Psoas muscle (tissue), 7 donors: ENCODE measurements at regions not wholly inside any gene's neighbourhood (a gene's known extent, or its start where the extent isn't known, plus 50 kb on each side); places are given as distances from the start of the nearest gene placed in this dataset.

Source experiments
- ATAC-seq, 4 donors: fragments of 200-7000 bp; cut with Tn5 transposase; one replicate each; pipeline ENCODE4 v1.9.1; 2020; ENCODE audit warnings: moderate library complexity in 3 of 4, mild to moderate bottlenecking in 2 of 4
- DNase-seq, 2 donors: peaks; one replicate each; pipeline ENCODE4 v3.0.0-alpha.2; 2020
- H3K27ac ChIP-seq: fragments of 200-600 bp; one replicate; pipeline ENCODE4 v1.8.0; 2022
- H3K27me3 ChIP-seq, 3 donors: fragments of 200-600 bp in 1 of 3; one replicate each; pipeline versions ENCODE4 v1.6.1 to v1.8.0; 2013 to 2022; ENCODE audit warnings: low read length in 2 of 3, mild to moderate bottlenecking in 2 of 3, moderate library complexity in 1 of 3; ENCODE audit not compliant: insufficient read depth in 3 of 3
- H3K36me3 ChIP-seq, 2 donors: fragments of 200-600 bp in 1 of 2; one replicate each; pipeline versions ENCODE4 v1.6.1 to v1.8.0; 2013 to 2022; ENCODE audit warnings: low read depth in 1 of 2, mild to moderate bottlenecking in 1 of 2, moderate library complexity in 1 of 2; ENCODE audit not compliant: insufficient read depth in 1 of 2
- H3K4me1 ChIP-seq: fragments of 200-600 bp; one replicate; pipeline ENCODE4 v1.8.0; 2022
- H3K4me3 ChIP-seq: fragments of 200-600 bp; one replicate; pipeline ENCODE4 v1.8.0; 2022; ENCODE audit warnings: mild to moderate bottlenecking
- H3K9me3 ChIP-seq: fragments of 200-600 bp; one replicate; pipeline ENCODE4 v1.8.0; 2022
- WGBS, 3 donors: extraction: QIAGEN DNeasy Blood & Tissue Kit; methylation state at CpG; one replicate each; pipeline versions ENCODE4 v1.1.6 to v1.1.7; 2013; 5-methylcytosine and 5-hydroxymethylcytosine counted together
- intact Hi-C, 2 donors: fragments of 100-400 bp; cut with DNase I; formaldehyde crosslinking; loops; one replicate each; pipeline versions ENCODE4 v1.11.0 to v1.14.2; 2022
- TF ChIP-seq, protein P1 (sequence below): fragments of 200-600 bp; IDR thresholded peaks from one replicate; pipeline ENCODE4 v1.8.0; 2022; ENCODE audit warnings: antibody characterized with exemption
- donor health status: healthy with polysubstance abuse.
- donor health status: DM: no; HTN: no; CAD: no; lungs with moderate emphysema.
- donor health status: Bipolar disorder and iron deficiency.
- donor health status: healthy.
- donor health status: DM: yes; HTN: yes; CAD: no.
- donor health status: DM: no; HTN: no; CAD: no.
- donor health status: DM: yes; HTN: yes; CAD: no.

DNA sequence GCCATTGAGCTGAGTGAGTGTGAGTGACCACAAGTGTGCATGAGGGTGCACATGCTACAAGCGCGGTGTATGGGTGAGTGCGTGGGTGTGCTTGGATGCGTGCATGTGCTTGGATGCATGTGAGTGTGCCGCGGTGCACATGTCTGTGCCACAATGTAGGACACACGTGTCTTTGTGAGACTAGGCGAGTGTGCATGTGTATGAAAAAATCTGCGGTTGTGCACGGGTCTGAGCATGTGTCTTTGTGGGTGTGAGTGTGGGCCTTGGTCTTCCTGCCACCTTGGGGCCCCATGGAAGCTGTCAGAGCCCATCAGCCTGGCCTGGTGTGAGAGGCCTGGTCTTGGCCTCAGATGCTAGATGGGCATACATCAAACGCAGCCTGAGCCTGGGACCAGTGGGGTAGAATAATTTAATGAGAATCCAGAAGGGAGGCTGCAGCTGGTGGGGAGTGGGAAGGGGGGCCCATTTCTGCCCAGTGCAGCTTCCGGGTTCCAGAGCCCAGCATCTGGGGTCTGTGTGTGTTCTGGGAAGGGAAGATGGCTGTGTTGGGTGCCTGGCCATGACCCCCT is 103.9 kb upstream of the SLC2A1 start:
- ATAC-seq, result no peak
- WGBS, 3 donors, result 90 to 95% (median 94%) methylated on average over 12 of the region's 12 CpGs
- TF ChIP-seq, protein P1, sequence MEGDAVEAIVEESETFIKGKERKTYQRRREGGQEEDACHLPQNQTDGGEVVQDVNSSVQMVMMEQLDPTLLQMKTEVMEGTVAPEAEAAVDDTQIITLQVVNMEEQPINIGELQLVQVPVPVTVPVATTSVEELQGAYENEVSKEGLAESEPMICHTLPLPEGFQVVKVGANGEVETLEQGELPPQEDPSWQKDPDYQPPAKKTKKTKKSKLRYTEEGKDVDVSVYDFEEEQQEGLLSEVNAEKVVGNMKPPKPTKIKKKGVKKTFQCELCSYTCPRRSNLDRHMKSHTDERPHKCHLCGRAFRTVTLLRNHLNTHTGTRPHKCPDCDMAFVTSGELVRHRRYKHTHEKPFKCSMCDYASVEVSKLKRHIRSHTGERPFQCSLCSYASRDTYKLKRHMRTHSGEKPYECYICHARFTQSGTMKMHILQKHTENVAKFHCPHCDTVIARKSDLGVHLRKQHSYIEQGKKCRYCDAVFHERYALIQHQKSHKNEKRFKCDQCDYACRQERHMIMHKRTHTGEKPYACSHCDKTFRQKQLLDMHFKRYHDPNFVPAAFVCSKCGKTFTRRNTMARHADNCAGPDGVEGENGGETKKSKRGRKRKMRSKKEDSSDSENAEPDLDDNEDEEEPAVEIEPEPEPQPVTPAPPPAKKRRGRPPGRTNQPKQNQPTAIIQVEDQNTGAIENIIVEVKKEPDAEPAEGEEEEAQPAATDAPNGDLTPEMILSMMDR, result no peak

GRCh38 chr1:43061757-43062156 is 103.1 kb upstream of the SLC2A1 start:
- Histone ChIP-seq H3K4me1 (no peaks in the 10 kb centered on the region), H3K4me3 (no peak overlapping the region), H3K27ac (no peak overlapping the region), H3K27me3 (peaks cover 0 to 18% (median 0%) of the 10 kb centered on the region in 3 donors), H3K9me3 (no peaks in the 10 kb centered on the region), H3K36me3 (no peaks in the 10 kb centered on the region)
- WGBS, 3 donors, result 77 to 84% (median 80%) methylated on average over 3 of the region's 3 CpGs
- TF ChIP-seq, protein P1, result no peak
- intact Hi-C loops, result no loop called here
- DNase-seq, result no peak
- ATAC-seq, result no peak

More for the DNA sequence above, 103.9 kb upstream of the SLC2A1 start:
- H3K9me3 ChIP-seq, result no peaks in the 10 kb centered on the region
- no peak overlapping the region for H3K27ac ChIP-seq
- DNase-seq, result no peak
- no peaks in the 10 kb centered on the region for H3K4me1 ChIP-seq
- H3K36me3 ChIP-seq, result no peaks in the 10 kb centered on the region
- H3K27me3 ChIP-seq, result peaks cover 0 to 16% (median 0%) of the 10 kb centered on the region in 3 donors
- H3K4me3 ChIP-seq, result no peak overlapping the region
- intact Hi-C loops, result no loop called here

- Histone ChIP-seq H3K27ac (no peak overlapping the region), H3K9me3 (no peaks in the 10 kb centered on the region), H3K4me1 (no peaks in the 10 kb centered on the region), H3K36me3 (no peaks in the 10 kb centered on the region), H3K27me3 (peaks cover 0 to 22% (median 0%) of the 10 kb centered on the region in 3 donors), H3K4me3 (no peak overlapping the region)
- DNase-seq (no peak), ATAC-seq (no peak)
- TF ChIP-seq, protein P1, result no peak
- intact Hi-C loops, result no loop called here
- WGBS, 3 donors, result 70 to 78% (median 72%) methylated on average over 9 of the region's 9 CpGs
Measured at GRCh38 chr1:43059640-43060574, 101.2 kb upstream of the SLC2A1 start.

- no peaks in the 10 kb centered on the region for H3K9me3 ChIP-seq
- intact Hi-C loops, result no loop called here
- no peaks in the 10 kb centered on the region for H3K36me3 ChIP-seq
- DNase-seq, result no peak
- no peak overlapping the region for H3K4me3 ChIP-seq
- no peaks in the 10 kb centered on the region for H3K4me1 ChIP-seq
- H3K27ac ChIP-seq, result no peak overlapping the region
- WGBS, 3 donors, result 13 to 18% (median 15%) methylated on average over 10 to 12 of the region's 12 CpGs
- no peak for ATAC-seq
- peaks cover 0 to 23% (median 0%) of the 10 kb centered on the region in 3 donors for H3K27me3 ChIP-seq
- TF ChIP-seq, protein P1, result no peak
Measured at GRCh38 chr1:43058545-43059360, 100.1 kb upstream of the SLC2A1 start.
